Uterus (tissue), 2 donors: ENCODE measurements at regions not wholly inside any gene's neighbourhood (a gene's known extent, or its start where the extent isn't known, plus 50 kb on each side); places are given as distances from the start of the nearest gene placed in this dataset.

Source experiments
- CTCF ChIP-seq, 4 experiments: fragments of 200-600 bp in 2 of 4; fragments of 450-650 bp in 2 of 4; sonication (generic) in 2 of 4; IDR thresholded peaks; one replicate each; pipeline ENCODE4 v1.5.1; 2016 to 2019; ENCODE audit warnings: antibody characterized with exemption in 4 of 4, mild to moderate bottlenecking in 2 of 4, moderate library complexity in 1 of 4
- POLR2A ChIP-seq, 2 donors: fragments of 450-650 bp; IDR thresholded peaks; one replicate each; pipeline ENCODE4 v1.6.1; 2016; ENCODE audit warnings: antibody characterized with exemption in 2 of 2, mild to moderate bottlenecking in 1 of 2, moderate library complexity in 1 of 2

- no peak for TF ChIP-seq CTCF (IDR thresholded peaks at IDR 0.05)
- no peak for TF ChIP-seq POLR2A (IDR thresholded peaks at IDR 0.05)
Observed at GRCh38 chr7:39824456-39825200, 125.4 kb upstream of the CDK13 start.
